ENCODE measurements at regions not wholly inside any gene's neighbourhood (a gene's known extent, or its start where the extent isn't known, plus 50 kb on each side); places are given as distances from the start of the nearest gene placed in this dataset.

- intact Hi-C loops (cut with DNase I): no loop called here
- TF ChIP-seq CTCF (IDR thresholded peaks at IDR 0.05): peak in 1 of 2 donors; percentile 19
- Histone ChIP-seq H3K27ac (no peak overlapping the region), H3K9me3 (no peaks in the 10 kb centered on the region), H3K36me3 (no peaks in the 10 kb centered on the region), H3K4me3 (no peak overlapping the region), H3K4me1 (peaks cover 0 to 5% of the 10 kb centered on the region in 2 donors), H3K27me3 (no peaks in the 10 kb centered on the region)
- ATAC-seq (peak; percentile 31), DNase-seq (peak in 1 of 4 donors; percentile 15)
Observed at GRCh38 chr4:95637043-95637600, 88.3 kb upstream of the UNC5C start.

- H3K9me3 ChIP-seq: no peaks in the 10 kb centered on the region
- ATAC-seq: no peak
- peaks cover 0 to 5% of the 10 kb centered on the region in 2 donors for H3K4me1 ChIP-seq
- H3K36me3 ChIP-seq: no peaks in the 10 kb centered on the region
- no peak for DNase-seq
- no peak overlapping the region for H3K27ac ChIP-seq
- H3K27me3 ChIP-seq: no peaks in the 10 kb centered on the region
- TF ChIP-seq CTCF (IDR thresholded peaks at IDR 0.05): no peak
- intact Hi-C loops (cut with DNase I): no loop called here
- no peak overlapping the region for H3K4me3 ChIP-seq
Observed at GRCh38 chr4:95636061-95636460, 87.3 kb upstream of the UNC5C start.

- Histone ChIP-seq H3K27me3 (no peaks in the 10 kb centered on the region), H3K4me1 (no peaks in the 10 kb centered on the region), H3K27ac (no peak overlapping the region), H3K9me3 (no peaks in the 10 kb centered on the region), H3K4me3 (no peak overlapping the region), H3K36me3 (no peaks in the 10 kb centered on the region)
- intact Hi-C loops (cut with DNase I): no loop called here
- no peak for TF ChIP-seq CTCF (IDR thresholded peaks at IDR 0.05)
- ATAC-seq (no peak), DNase-seq (peak in 1 of 4 donors; percentile 16)
Observed at GRCh38 chr4:95627709-95628108, 78.9 kb upstream of the UNC5C start.

- Histone ChIP-seq H3K27me3 (no peaks in the 10 kb centered on the region), H3K4me3 (no peak overlapping the region), H3K36me3 (no peaks in the 10 kb centered on the region), H3K27ac (no peak overlapping the region), H3K4me1 (no peaks in the 10 kb centered on the region), H3K9me3 (no peaks in the 10 kb centered on the region)
- intact Hi-C loops (cut with DNase I): no loop called here
- DNase-seq (peak in 2 of 4 donors; percentile 73 to 75), ATAC-seq (no peak)
- TF ChIP-seq CTCF (IDR thresholded peaks at IDR 0.05): no peak
Observed at GRCh38 chr4:95627024-95627605, 78.3 kb upstream of the UNC5C start.

GRCh38 chr4:95625020-95625419 is 76.2 kb upstream of the UNC5C start:
- H3K36me3 ChIP-seq: no peaks in the 10 kb centered on the region
- intact Hi-C loops (cut with DNase I): no loop called here
- no peaks in the 10 kb centered on the region for H3K4me1 ChIP-seq
- H3K27me3 ChIP-seq: no peaks in the 10 kb centered on the region
- H3K27ac ChIP-seq: no peak overlapping the region
- ATAC-seq (no peak), DNase-seq (no peak)
- TF ChIP-seq CTCF (IDR thresholded peaks at IDR 0.05): no peak
- H3K4me3 ChIP-seq: no peak overlapping the region
- H3K9me3 ChIP-seq: no peaks in the 10 kb centered on the region

All from left lung (tissue), 4 donors.